DOHH2 (cell line): ENCODE measurements at regions not wholly inside any gene's neighbourhood (a gene's known extent, or its start where the extent isn't known, plus 50 kb on each side); places are given as distances from the start of the nearest gene placed in this dataset.

Experiments used
- EZH2phosphoT487 ChIP-seq: fragments of 200-600 bp; sonication (generic); IDR thresholded peaks from 2 replicates; pipeline ENCODE4 v1.6.1; 2017; ENCODE audit warnings: borderline replicate concordance, mild to moderate bottlenecking, antibody characterized with exemption, low read length, moderate library complexity, mixed read lengths
- TF ChIP-seq, protein P1 (sequence below): fragments of 200-600 bp; sonication (generic); IDR thresholded peaks from one replicate; pipeline ENCODE4 v1.5.1; 2014; ENCODE audit warnings: antibody characterized with exemption, mild to moderate bottlenecking, low read depth, low read length; ENCODE audit not compliant: poor library complexity, severe bottlenecking

- TF ChIP-seq, protein P1, sequence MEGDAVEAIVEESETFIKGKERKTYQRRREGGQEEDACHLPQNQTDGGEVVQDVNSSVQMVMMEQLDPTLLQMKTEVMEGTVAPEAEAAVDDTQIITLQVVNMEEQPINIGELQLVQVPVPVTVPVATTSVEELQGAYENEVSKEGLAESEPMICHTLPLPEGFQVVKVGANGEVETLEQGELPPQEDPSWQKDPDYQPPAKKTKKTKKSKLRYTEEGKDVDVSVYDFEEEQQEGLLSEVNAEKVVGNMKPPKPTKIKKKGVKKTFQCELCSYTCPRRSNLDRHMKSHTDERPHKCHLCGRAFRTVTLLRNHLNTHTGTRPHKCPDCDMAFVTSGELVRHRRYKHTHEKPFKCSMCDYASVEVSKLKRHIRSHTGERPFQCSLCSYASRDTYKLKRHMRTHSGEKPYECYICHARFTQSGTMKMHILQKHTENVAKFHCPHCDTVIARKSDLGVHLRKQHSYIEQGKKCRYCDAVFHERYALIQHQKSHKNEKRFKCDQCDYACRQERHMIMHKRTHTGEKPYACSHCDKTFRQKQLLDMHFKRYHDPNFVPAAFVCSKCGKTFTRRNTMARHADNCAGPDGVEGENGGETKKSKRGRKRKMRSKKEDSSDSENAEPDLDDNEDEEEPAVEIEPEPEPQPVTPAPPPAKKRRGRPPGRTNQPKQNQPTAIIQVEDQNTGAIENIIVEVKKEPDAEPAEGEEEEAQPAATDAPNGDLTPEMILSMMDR, result no peak
- no peak for TF ChIP-seq EZH2phosphoT487
Observed at GRCh38 chr11:103656382-103656781, 380.1 kb upstream of the DDI1 start.
